SU-DHL-6 (cell line): ENCODE measurements at regions not wholly inside any gene's neighbourhood (a gene's known extent, or its start where the extent isn't known, plus 50 kb on each side); places are given as distances from the start of the nearest gene placed in this dataset.

Experiments
- CTCF ChIP-seq: fragments of 200-600 bp; sonication (generic); IDR thresholded peaks from one replicate; pipeline ENCODE4 v1.5.1; 2017; ENCODE audit warnings: antibody characterized with exemption, mild to moderate bottlenecking, low read length, moderate library complexity; ENCODE audit not compliant: insufficient read depth, poor library complexity, severe bottlenecking
- EZH2phosphoT487 ChIP-seq: fragments of 200-600 bp; sonication (generic), shearing (Covaris generic); conservative IDR thresholded peaks from 2 replicates; pipeline ENCODE4 v1.6.1; 2018; ENCODE audit warnings: mild to moderate bottlenecking, antibody characterized with exemption, low read length, moderate library complexity, mixed read lengths

DNA sequence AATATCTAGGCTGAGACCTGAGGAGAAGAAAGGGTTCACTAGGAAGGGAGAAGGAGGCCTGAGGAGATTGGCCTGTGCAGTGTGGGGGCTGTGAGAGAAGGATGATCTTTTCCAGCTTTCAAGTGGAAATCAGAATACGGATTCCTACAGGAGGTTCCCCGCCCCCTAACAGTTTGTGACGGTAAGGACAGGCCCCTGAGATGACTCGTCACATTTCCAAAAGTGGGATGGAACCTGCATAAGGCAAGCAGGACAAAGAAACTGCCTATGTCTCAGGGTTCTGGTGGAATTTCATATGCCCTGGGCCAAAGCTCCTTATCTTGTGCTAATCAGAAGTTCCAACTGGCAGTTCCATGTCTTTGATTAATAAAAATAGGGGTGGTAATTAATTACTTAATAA lies 275.6 kb downstream of the SNX10 start:
- TF ChIP-seq CTCF (no peak), EZH2phosphoT487 (no peak)
